Mesenchymal stem cell (in vitro differentiated cells and primary cell): ENCODE measurements at regions not wholly inside any gene's neighbourhood (a gene's known extent, or its start where the extent isn't known, plus 50 kb on each side); places are given as distances from the start of the nearest gene placed in this dataset.

ENCODE experiments used
- DNase-seq: peaks from one replicate; pipeline ENCODE4 v3.0.0-alpha.2; 2013
- H2AFZ ChIP-seq: one replicate; pipeline ENCODE4 v1.6.1; 2013; ENCODE audit warnings: low read depth, mild to moderate bottlenecking, control low read depth, inconsistent platforms, low read length, moderate library complexity
- H2AK5ac ChIP-seq: 2 replicates; pipeline ENCODE4 v1.6.1; 2013; ENCODE audit warnings: low read length, moderate library complexity, mild to moderate bottlenecking, inconsistent platforms; ENCODE audit not compliant: severe bottlenecking
- H2BK120ac ChIP-seq: one replicate; pipeline ENCODE4 v1.6.1; 2013; ENCODE audit warnings: low read depth, mild to moderate bottlenecking, inconsistent platforms, low read length, moderate library complexity
- H2BK12ac ChIP-seq, 2 experiments: one replicate each; pipeline ENCODE4 v1.6.1; 2013; ENCODE audit warnings: inconsistent platforms in 2 of 2, low read length in 2 of 2, mild to moderate bottlenecking in 2 of 2, moderate library complexity in 2 of 2, control low read depth in 1 of 2
- H2BK15ac ChIP-seq: one replicate; pipeline ENCODE4 v1.6.1; 2013; ENCODE audit warnings: mild to moderate bottlenecking, low read depth, inconsistent platforms; ENCODE audit not compliant: poor library complexity, severe bottlenecking
- H2BK5ac ChIP-seq: 2 replicates; pipeline ENCODE4 v1.6.1; 2013; ENCODE audit warnings: low read depth, mild to moderate bottlenecking, low read length, control low read depth, inconsistent platforms; ENCODE audit not compliant: poor library complexity, severe bottlenecking
- H3K14ac ChIP-seq, 2 experiments: one replicate each; pipeline ENCODE4 v1.6.1; 2013; ENCODE audit warnings: inconsistent platforms in 2 of 2, low read length in 2 of 2, control low read depth in 1 of 2, mild to moderate bottlenecking in 1 of 2, moderate library complexity in 1 of 2
- H3K18ac ChIP-seq, 2 experiments: one replicate each; pipeline ENCODE4 v1.6.1; 2013; ENCODE audit warnings: inconsistent platforms in 2 of 2, low read length in 2 of 2, control low read depth in 1 of 2, low read depth in 1 of 2, mild to moderate bottlenecking in 1 of 2
- H3K23ac ChIP-seq, 2 experiments: one replicate each; pipeline ENCODE4 v1.6.1; 2013; ENCODE audit warnings: inconsistent platforms in 2 of 2, low read length in 2 of 2, mild to moderate bottlenecking in 2 of 2, moderate library complexity in 2 of 2, control low read depth in 1 of 2
- H3K27ac ChIP-seq: 2 replicates; pipeline ENCODE4 v1.5.1; 2013; ENCODE audit warnings: mild to moderate bottlenecking, moderate library complexity, low read length, control low read depth, inconsistent platforms; ENCODE audit not compliant: poor library complexity, severe bottlenecking
- H3K27me3 ChIP-seq, 2 experiments: 2 replicates each; pipeline versions ENCODE4 v1.6.1 to v1.7.0; 2013; ENCODE audit warnings: low read length in 2 of 2, mild to moderate bottlenecking in 2 of 2, moderate library complexity in 2 of 2, control low read depth in 1 of 2, inconsistent platforms in 1 of 2; ENCODE audit not compliant: control insufficient read depth in 1 of 2, insufficient read depth in 1 of 2
- H3K36me3 ChIP-seq, 2 experiments: 2 replicates each; pipeline versions ENCODE4 v1.6.1 to v1.7.0; 2013; ENCODE audit warnings: low read length in 2 of 2, control low read depth in 1 of 2, inconsistent platforms in 1 of 2, low read depth in 1 of 2, mild to moderate bottlenecking in 1 of 2; ENCODE audit not compliant: insufficient read depth in 2 of 2, control insufficient read depth in 1 of 2
- H3K4ac ChIP-seq, 2 experiments: one replicate each; pipeline ENCODE4 v1.6.1; 2013; ENCODE audit warnings: inconsistent platforms in 2 of 2, low read length in 2 of 2, mild to moderate bottlenecking in 2 of 2, moderate library complexity in 2 of 2, control low read depth in 1 of 2, low read depth in 1 of 2
- H3K4me1 ChIP-seq: 2 replicates; pipeline ENCODE4 v1.6.1; 2013; ENCODE audit warnings: low read depth, low read length, control low read depth; ENCODE audit not compliant: control insufficient read depth, insufficient read depth
- H3K4me2 ChIP-seq: 2 replicates; pipeline ENCODE4 v1.6.1; 2013; ENCODE audit warnings: low read length, mild to moderate bottlenecking, inconsistent platforms; ENCODE audit not compliant: poor library complexity, severe bottlenecking
- H3K4me3 ChIP-seq, 2 experiments: 2 replicates each; pipeline versions ENCODE4 v1.5.1 to v1.7.0; 2013; ENCODE audit warnings: low read length in 2 of 2, mild to moderate bottlenecking in 2 of 2, control low read depth in 1 of 2, low read depth in 1 of 2; ENCODE audit not compliant: insufficient read depth in 1 of 2
- H3K79me1 ChIP-seq: replicated peaks from 2 replicates; pipeline ENCODE4 v1.6.1; 2013; ENCODE audit warnings: mild to moderate bottlenecking, control low read depth, low read length, inconsistent platforms; ENCODE audit not compliant: poor library complexity, severe bottlenecking
- H3K9ac ChIP-seq: 2 replicates; pipeline ENCODE4 v1.7.0; 2013; ENCODE audit warnings: mild to moderate bottlenecking, low read length, moderate library complexity
- H3K9me3 ChIP-seq: 2 replicates; pipeline ENCODE4 v1.7.0; 2013; ENCODE audit warnings: mild to moderate bottlenecking, low read length; ENCODE audit not compliant: control insufficient read depth
- H4K8ac ChIP-seq: one replicate; pipeline ENCODE4 v1.6.1; 2013; ENCODE audit warnings: inconsistent platforms, mild to moderate bottlenecking, low read length, moderate library complexity
- H4K91ac ChIP-seq: one replicate; pipeline ENCODE4 v1.6.1; 2013; ENCODE audit warnings: mild to moderate bottlenecking, low read length, inconsistent platforms
- WGBS: methylation state at CpG from one replicate; pipeline ENCODE4 v1.1.7; 2013; ENCODE audit warnings: mixed read lengths; 5-methylcytosine and 5-hydroxymethylcytosine counted together

- no peak overlapping the region for H2AK5ac ChIP-seq
- H3K4ac ChIP-seq, result no peak overlapping the region
- no peak overlapping the region for H2AFZ ChIP-seq
- H3K4me3 ChIP-seq, result no peak overlapping the region
- peaks cover 20% of the 10 kb centered on the region for H3K4me1 ChIP-seq
- H3K27me3 ChIP-seq, result peaks cover 0 to 7% of the 10 kb centered on the region in 2 experiments
- no peak overlapping the region for H4K91ac ChIP-seq
- H3K14ac ChIP-seq, result no peak overlapping the region
- no peak overlapping the region for H2BK15ac ChIP-seq
- no peak overlapping the region for H3K9ac ChIP-seq
- H3K79me1 ChIP-seq, result no peaks in the 10 kb centered on the region
- WGBS, result 53% methylated on average over 1 of the region's 2 CpGs
- no peak overlapping the region for H3K23ac ChIP-seq
- H2BK120ac ChIP-seq, result no peak overlapping the region
- no peak overlapping the region for H2BK5ac ChIP-seq
- no peaks in the 10 kb centered on the region for H3K9me3 ChIP-seq
- H3K4me2 ChIP-seq, result no peak overlapping the region
- no peaks in the 10 kb centered on the region for H3K36me3 ChIP-seq
- no peak overlapping the region for H3K18ac ChIP-seq
- no peak overlapping the region for H3K27ac ChIP-seq
- no peak overlapping the region for H4K8ac ChIP-seq
- DNase-seq, result no peak
- H2BK12ac ChIP-seq, result no peak overlapping the region
Observed at GRCh38 chr10:78432583-78432982, 398.9 kb downstream of the RPS24 start.

DNA sequence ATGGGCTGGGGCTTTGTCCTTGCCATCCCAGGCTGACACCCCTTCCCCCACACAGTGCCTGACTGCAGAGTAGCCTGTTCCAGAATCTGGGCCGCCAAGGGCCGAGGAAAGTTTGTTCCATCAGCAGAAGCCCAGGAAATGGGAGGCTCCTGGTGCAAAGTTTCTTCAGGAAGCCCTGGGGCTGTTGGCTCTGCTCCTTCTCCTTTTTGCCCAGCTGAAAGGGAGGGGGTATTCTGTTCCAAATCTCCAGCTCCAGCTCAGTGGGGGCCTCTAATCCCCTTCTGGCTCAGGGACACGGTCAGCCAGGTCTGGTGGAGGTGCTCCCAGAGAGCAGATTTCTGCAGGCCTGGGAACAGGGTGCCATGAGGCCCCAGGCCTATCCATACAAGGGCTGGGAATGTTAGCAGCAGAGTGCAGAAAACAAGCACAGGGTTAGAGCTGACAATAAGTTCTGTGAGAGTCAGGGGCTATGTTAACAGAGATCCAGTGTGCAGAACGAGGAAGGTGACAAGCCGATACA lies 399.5 kb downstream of the RPS24 start:
- H3K79me1 ChIP-seq, result no peaks in the 10 kb centered on the region
- no peak overlapping the region for H2BK12ac ChIP-seq
- no peak overlapping the region for H3K4me3 ChIP-seq
- DNase-seq, result no peak
- H3K4ac ChIP-seq, result no peak overlapping the region
- no peak overlapping the region for H2BK15ac ChIP-seq
- no peak overlapping the region for H2BK5ac ChIP-seq
- no peak overlapping the region for H2BK120ac ChIP-seq
- H3K18ac ChIP-seq, result peak overlapping the region in 1 of 2 experiments; percentile 22
- H3K36me3 ChIP-seq, result no peaks in the 10 kb centered on the region
- H3K14ac ChIP-seq, result no peak overlapping the region
- peaks cover 20% of the 10 kb centered on the region for H3K4me1 ChIP-seq
- H3K4me2 ChIP-seq, result no peak overlapping the region
- no peaks in the 10 kb centered on the region for H3K9me3 ChIP-seq
- 72% methylated on average over 5 of the region's 5 CpGs for WGBS
- H4K8ac ChIP-seq, result no peak overlapping the region
- H2AK5ac ChIP-seq, result no peak overlapping the region
- no peak overlapping the region for H3K9ac ChIP-seq
- no peak overlapping the region for H2AFZ ChIP-seq
- H3K27me3 ChIP-seq, result peaks cover 0 to 7% of the 10 kb centered on the region in 2 experiments
- no peak overlapping the region for H3K27ac ChIP-seq
- H3K23ac ChIP-seq, result no peak overlapping the region
- H4K91ac ChIP-seq, result no peak overlapping the region

- Histone ChIP-seq H2BK120ac (no peak overlapping the region), H3K36me3 (no peaks in the 10 kb centered on the region), H2AFZ (no peak overlapping the region), H3K9ac (no peak overlapping the region), H2BK15ac (no peak overlapping the region), H3K4me2 (no peak overlapping the region), H4K8ac (no peak overlapping the region), H3K4me3 (no peak overlapping the region), H3K79me1 (no peaks in the 10 kb centered on the region), H3K4me1 (peaks cover 20% of the 10 kb centered on the region), H3K23ac (no peak overlapping the region), H2AK5ac (no peak overlapping the region), H3K9me3 (no peaks in the 10 kb centered on the region), H3K18ac (peak overlapping the region in 1 of 2 experiments; percentile 11), H2BK5ac (no peak overlapping the region), H3K27ac (no peak overlapping the region), H3K27me3 (peaks cover 3 to 7% of the 10 kb centered on the region in 2 experiments), H4K91ac (peak overlapping the region; percentile 25), H2BK12ac (no peak overlapping the region), H3K14ac (no peak overlapping the region), H3K4ac (no peak overlapping the region)
- DNase-seq, result no peak
- WGBS, result 78% methylated on average over 11 of the region's 11 CpGs
Observed at GRCh38 chr10:78433766-78434535, 400.3 kb downstream of the RPS24 start.

DNA sequence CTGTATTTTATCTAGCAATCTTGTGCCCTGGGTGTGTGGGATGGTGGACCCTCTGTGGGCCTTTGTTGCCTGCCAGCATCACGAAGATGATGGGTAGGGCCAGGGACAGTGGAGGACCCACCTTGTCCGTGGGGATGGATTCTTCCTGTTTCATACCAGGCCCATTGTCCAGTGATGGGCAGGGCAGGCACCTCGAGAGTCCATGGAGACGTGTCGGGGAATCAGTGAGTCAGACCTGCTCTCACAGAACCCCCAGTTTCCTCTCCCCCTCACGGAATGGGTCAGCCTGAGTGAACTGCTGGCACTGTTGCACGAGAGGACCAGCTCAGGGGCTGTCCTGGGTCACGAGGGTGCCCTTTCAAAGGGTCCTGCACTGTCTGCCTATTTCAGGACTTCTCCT lies 401.2 kb downstream of the RPS24 start:
- Histone ChIP-seq H2BK5ac (no peak overlapping the region), H4K8ac (peak overlapping the region; percentile 74), H4K91ac (peak overlapping the region; percentile 43), H3K9me3 (no peaks in the 10 kb centered on the region), H3K4me3 (no peak overlapping the region), H3K36me3 (no peaks in the 10 kb centered on the region), H3K79me1 (no peaks in the 10 kb centered on the region), H2BK120ac (no peak overlapping the region), H3K4me2 (no peak overlapping the region), H2BK12ac (peak overlapping the region; percentile 45 to 59), H3K9ac (no peak overlapping the region), H3K18ac (peak overlapping the region; percentile 13 to 19), H2BK15ac (no peak overlapping the region), H3K23ac (no peak overlapping the region), H3K4ac (no peak overlapping the region), H3K14ac (peak overlapping the region in 1 of 2 experiments; percentile 9), H3K4me1 (peaks cover 20% of the 10 kb centered on the region), H2AFZ (no peak overlapping the region), H3K27ac (no peak overlapping the region), H3K27me3 (peaks cover 3 to 7% of the 10 kb centered on the region in 2 experiments), H2AK5ac (peak overlapping the region; percentile 32)
- WGBS, result 75% methylated on average over 7 of the region's 8 CpGs
- no peak for DNase-seq
